ENCODE measurements at regions not wholly inside any gene's neighbourhood (a gene's known extent, or its start where the extent isn't known, plus 50 kb on each side); places are given as distances from the start of the nearest gene placed in this dataset.

DNA sequence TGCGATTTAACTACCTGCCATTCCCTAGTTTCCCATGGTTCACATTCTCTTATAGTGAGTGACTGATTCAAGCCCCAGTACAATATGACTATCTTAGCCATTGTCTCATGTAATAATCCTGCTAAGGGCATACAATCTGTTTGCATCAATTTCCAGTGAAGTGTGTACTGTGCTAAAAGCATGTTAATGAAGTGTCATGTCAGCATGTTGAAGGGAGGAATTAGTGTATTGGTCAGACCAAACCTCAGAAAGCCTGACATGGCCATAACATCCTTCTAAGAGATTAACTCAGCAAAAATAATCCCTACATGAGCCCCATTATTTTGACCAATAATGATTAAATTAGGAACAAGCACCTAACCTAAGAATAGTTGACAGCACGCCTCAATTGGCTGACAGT, 442.4 kb downstream of the ENC1 start:
- TF ChIP-seq, protein P1, sequence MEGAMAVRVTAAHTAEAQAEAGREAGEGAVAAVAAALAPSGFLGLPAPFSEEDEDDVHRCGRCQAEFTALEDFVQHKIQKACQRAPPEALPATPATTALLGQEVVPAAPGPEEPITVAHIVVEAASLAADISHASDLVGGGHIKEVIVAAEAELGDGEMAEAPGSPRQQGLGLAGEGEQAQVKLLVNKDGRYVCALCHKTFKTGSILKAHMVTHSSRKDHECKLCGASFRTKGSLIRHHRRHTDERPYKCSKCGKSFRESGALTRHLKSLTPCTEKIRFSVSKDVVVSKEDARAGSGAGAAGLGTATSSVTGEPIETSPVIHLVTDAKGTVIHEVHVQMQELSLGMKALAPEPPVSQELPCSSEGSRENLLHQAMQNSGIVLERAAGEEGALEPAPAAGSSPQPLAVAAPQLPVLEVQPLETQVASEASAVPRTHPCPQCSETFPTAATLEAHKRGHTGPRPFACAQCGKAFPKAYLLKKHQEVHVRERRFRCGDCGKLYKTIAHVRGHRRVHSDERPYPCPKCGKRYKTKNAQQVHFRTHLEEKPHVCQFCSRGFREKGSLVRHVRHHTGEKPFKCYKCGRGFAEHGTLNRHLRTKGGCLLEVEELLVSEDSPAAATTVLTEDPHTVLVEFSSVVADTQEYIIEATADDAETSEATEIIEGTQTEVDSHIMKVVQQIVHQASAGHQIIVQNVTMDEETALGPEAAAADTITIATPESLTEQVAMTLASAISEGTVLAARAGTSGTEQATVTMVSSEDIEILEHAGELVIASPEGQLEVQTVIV (IDR thresholded peaks at IDR 0.05; ENCODE audit: borderline replicate concordance, partially characterized antibody), result no peak
- TF ChIP-seq JUNB (IDR thresholded peaks at IDR 0.05), result no peak
- TF ChIP-seq KDM1A (IDR thresholded peaks at IDR 0.05; ENCODE audit: borderline replicate concordance), result no peak
- no peak for TF ChIP-seq FOS (IDR thresholded peaks at IDR 0.05; ENCODE audit: borderline replicate concordance, extremely low read depth, insufficient read length)
- TF ChIP-seq POLR2A (IDR thresholded peaks at IDR 0.05; ENCODE audit: low read depth, low read length), result no peak
- no peak for TF ChIP-seq CHD2 (IDR thresholded peaks at IDR 0.05; ENCODE audit: borderline replicate concordance, low read depth, low read length)
- TF ChIP-seq, protein P2, sequence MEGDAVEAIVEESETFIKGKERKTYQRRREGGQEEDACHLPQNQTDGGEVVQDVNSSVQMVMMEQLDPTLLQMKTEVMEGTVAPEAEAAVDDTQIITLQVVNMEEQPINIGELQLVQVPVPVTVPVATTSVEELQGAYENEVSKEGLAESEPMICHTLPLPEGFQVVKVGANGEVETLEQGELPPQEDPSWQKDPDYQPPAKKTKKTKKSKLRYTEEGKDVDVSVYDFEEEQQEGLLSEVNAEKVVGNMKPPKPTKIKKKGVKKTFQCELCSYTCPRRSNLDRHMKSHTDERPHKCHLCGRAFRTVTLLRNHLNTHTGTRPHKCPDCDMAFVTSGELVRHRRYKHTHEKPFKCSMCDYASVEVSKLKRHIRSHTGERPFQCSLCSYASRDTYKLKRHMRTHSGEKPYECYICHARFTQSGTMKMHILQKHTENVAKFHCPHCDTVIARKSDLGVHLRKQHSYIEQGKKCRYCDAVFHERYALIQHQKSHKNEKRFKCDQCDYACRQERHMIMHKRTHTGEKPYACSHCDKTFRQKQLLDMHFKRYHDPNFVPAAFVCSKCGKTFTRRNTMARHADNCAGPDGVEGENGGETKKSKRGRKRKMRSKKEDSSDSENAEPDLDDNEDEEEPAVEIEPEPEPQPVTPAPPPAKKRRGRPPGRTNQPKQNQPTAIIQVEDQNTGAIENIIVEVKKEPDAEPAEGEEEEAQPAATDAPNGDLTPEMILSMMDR (IDR thresholded peaks at IDR 0.05 in 2 of 3, conservative IDR thresholded peaks at IDR 0.05 in 1 of 3; ENCODE audit: control insufficient read depth in 2 of 3, extremely low read depth in 1 of 3, insufficient read depth in 1 of 3, low read depth in 3 of 3, low read length in 3 of 3), result no peak
- TF ChIP-seq POLR2AphosphoS5 (IDR thresholded peaks at IDR 0.05; ENCODE audit: low read length), result no peak
- TF ChIP-seq, protein P3, sequence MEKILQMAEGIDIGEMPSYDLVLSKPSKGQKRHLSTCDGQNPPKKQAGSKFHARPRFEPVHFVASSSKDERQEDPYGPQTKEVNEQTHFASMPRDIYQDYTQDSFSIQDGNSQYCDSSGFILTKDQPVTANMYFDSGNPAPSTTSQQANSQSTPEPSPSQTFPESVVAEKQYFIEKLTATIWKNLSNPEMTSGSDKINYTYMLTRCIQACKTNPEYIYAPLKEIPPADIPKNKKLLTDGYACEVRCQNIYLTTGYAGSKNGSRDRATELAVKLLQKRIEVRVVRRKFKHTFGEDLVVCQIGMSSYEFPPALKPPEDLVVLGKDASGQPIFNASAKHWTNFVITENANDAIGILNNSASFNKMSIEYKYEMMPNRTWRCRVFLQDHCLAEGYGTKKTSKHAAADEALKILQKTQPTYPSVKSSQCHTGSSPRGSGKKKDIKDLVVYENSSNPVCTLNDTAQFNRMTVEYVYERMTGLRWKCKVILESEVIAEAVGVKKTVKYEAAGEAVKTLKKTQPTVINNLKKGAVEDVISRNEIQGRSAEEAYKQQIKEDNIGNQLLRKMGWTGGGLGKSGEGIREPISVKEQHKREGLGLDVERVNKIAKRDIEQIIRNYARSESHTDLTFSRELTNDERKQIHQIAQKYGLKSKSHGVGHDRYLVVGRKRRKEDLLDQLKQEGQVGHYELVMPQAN (conservative IDR thresholded peaks at IDR 0.05), result no peak
- no peak for TF ChIP-seq CREB1 (IDR thresholded peaks at IDR 0.05; ENCODE audit: low read depth)
- no peak for TF ChIP-seq HCFC1 (IDR thresholded peaks at IDR 0.05; ENCODE audit: low read length)
- TF ChIP-seq RAD21 (IDR thresholded peaks at IDR 0.05; ENCODE audit: insufficient read depth, low read depth, low read length), result no peak
- TF ChIP-seq FOXM1 (IDR thresholded peaks at IDR 0.05; ENCODE audit: low read depth, low read length), result no peak
